GM18517 (cell line): ENCODE measurements at regions not wholly inside any gene's neighbourhood (a gene's known extent, or its start where the extent isn't known, plus 50 kb on each side); places are given as distances from the start of the nearest gene placed in this dataset.

Experiments used
- ATAC-seq: cut with Tn5 transposase; IDR thresholded peaks from one replicate; pipeline ENCODE4 v1.9.1; 2021; ENCODE audit warnings: mild to moderate bottlenecking, moderate library complexity; ENCODE audit not compliant: unreplicated experiment

- ATAC-seq = no peak
These were observed 535.1 kb downstream of the RNF144A start for GRCh38 chr2:7452110-7452876.

- no peak for ATAC-seq
These were observed 537.4 kb downstream of the RNF144A start for GRCh38 chr2:7454592-7454991.

- ATAC-seq = no peak
These were observed 539.5 kb downstream of the RNF144A start for GRCh38 chr2:7456762-7457161.

- ATAC-seq = no peak
These were observed 540.9 kb downstream of the RNF144A start for GRCh38 chr2:7458066-7458465.

GRCh38 chr2:7467782-7468447 lies 550.7 kb downstream of the RNF144A start:
- no peak for ATAC-seq

GRCh38 chr2:7468448-7468828 lies 551.2 kb downstream of the RNF144A start:
- no peak for ATAC-seq

GRCh38 chr2:7468955-7469354 lies 551.7 kb downstream of the RNF144A start:
- ATAC-seq = no peak

- ATAC-seq = no peak
These were observed 554.0 kb downstream of the RNF144A start for GRCh38 chr2:7471185-7471584.

- no peak for ATAC-seq
These were observed 555.3 kb downstream of the RNF144A start for GRCh38 chr2:7472465-7472864.

- no peak for ATAC-seq
These were observed 556.0 kb downstream of the RNF144A start for GRCh38 chr2:7473135-7473771.

GRCh38 chr2:7476371-7476770 lies 559.2 kb downstream of the RNF144A start:
- no peak for ATAC-seq

- no peak for ATAC-seq
These were observed 562.4 kb downstream of the RNF144A start for GRCh38 chr2:7479603-7480002.

GRCh38 chr2:7480431-7480830 lies 563.2 kb downstream of the RNF144A start:
- no peak for ATAC-seq

GRCh38 chr2:7490672-7491071 lies 573.5 kb downstream of the RNF144A start:
- ATAC-seq = no peak

- ATAC-seq = no peak
These were observed 575.5 kb downstream of the RNF144A start for GRCh38 chr2:7492719-7493118.

- no peak for ATAC-seq
These were observed 580.0 kb downstream of the RNF144A start for GRCh38 chr2:7497178-7497577.

- ATAC-seq = no peak
These were observed 581.8 kb downstream of the RNF144A start for GRCh38 chr2:7499018-7499417.

- ATAC-seq = no peak
These were observed 585.1 kb downstream of the RNF144A start for GRCh38 chr2:7502336-7502735.

- no peak for ATAC-seq
These were observed 591.2 kb downstream of the RNF144A start for GRCh38 chr2:7508296-7508943.

- no peak for ATAC-seq
These were observed 593.1 kb downstream of the RNF144A start for GRCh38 chr2:7510353-7510752.

- no peak for ATAC-seq
These were observed 596.6 kb downstream of the RNF144A start for GRCh38 chr2:7513834-7514233.

- no peak for ATAC-seq
These were observed 598.1 kb downstream of the RNF144A start for GRCh38 chr2:7515327-7515726.
